ENCODE measurements at regions not wholly inside any gene's neighbourhood (a gene's known extent, or its start where the extent isn't known, plus 50 kb on each side); places are given as distances from the start of the nearest gene placed in this dataset.

GRCh38 chr2:176826356-176826755 is 386.2 kb upstream of the HNRNPA3 start:
- ATAC-seq (no peak), DNase-seq (ENCODE audit: low read depth, low spot score) (no peak)
- Histone ChIP-seq H3K4me1 (ENCODE audit: control insufficient read depth, insufficient read depth, low read length) (no peaks in the 10 kb centered on the region), H3K36me3 (ENCODE audit: control insufficient read depth, insufficient read depth, low read length) (no peaks in the 10 kb centered on the region), H3K27me3 (ENCODE audit: control insufficient read depth, insufficient read depth, low read length) (peaks cover 9% of the 10 kb centered on the region), H3K27ac (ENCODE audit: low read length) (no peak overlapping the region), H3K4me3 (ENCODE audit: low read depth in 2 of 2, low read length in 2 of 2) (no peak overlapping the region), H3K9me3 (ENCODE audit: control insufficient read depth, insufficient read depth, low read depth, low read length) (no peaks in the 10 kb centered on the region)
- intact Hi-C loops (cut with micrococcal nuclease; ENCODE audit: unreplicated experiment) (no loop called here), in situ Hi-C loops (cut with HindIII; ENCODE audit: low pct_unique_long_range_greater_than_20kb, low sequenced_read_pairs) (no loop called here)
- BruUV-seq (replicated peaks): no TSS peak
- ChIA-PET POLR2A (no interaction called here), CTCF (no interaction called here)
- TF ChIP-seq POLR2AphosphoS5 (IDR thresholded peaks at IDR 0.05; ENCODE audit: low read depth, low read length) (no peak), TCF7L2 (IDR thresholded peaks at IDR 0.05; ENCODE audit: low read depth, low read length) (no peak), SIN3A (IDR thresholded peaks at IDR 0.05; ENCODE audit: borderline replicate concordance, insufficient read depth, low read depth, low read length) (no peak), REST (IDR thresholded peaks at IDR 0.05; ENCODE audit: insufficient read depth in 1 of 2, low read depth in 2 of 2, low read length in 1 of 2) (no peak), CTCF (IDR thresholded peaks at IDR 0.05) (no peak)

- no TSS peak for BruUV-seq (replicated peaks)
- DNase-seq (ENCODE audit: low read depth, low spot score) (no peak), ATAC-seq (no peak)
- Histone ChIP-seq H3K4me1 (ENCODE audit: control insufficient read depth, insufficient read depth, low read length) (no peaks in the 10 kb centered on the region), H3K4me3 (ENCODE audit: low read depth in 2 of 2, low read length in 2 of 2) (no peak overlapping the region), H3K27me3 (ENCODE audit: control insufficient read depth, insufficient read depth, low read length) (peaks cover 9% of the 10 kb centered on the region), H3K9me3 (ENCODE audit: control insufficient read depth, insufficient read depth, low read depth, low read length) (no peaks in the 10 kb centered on the region), H3K27ac (ENCODE audit: low read length) (no peak overlapping the region), H3K36me3 (ENCODE audit: control insufficient read depth, insufficient read depth, low read length) (no peaks in the 10 kb centered on the region)
- intact Hi-C loops (cut with micrococcal nuclease; ENCODE audit: unreplicated experiment) (no loop called here), in situ Hi-C loops (cut with HindIII; ENCODE audit: low pct_unique_long_range_greater_than_20kb, low sequenced_read_pairs) (no loop called here)
- TF ChIP-seq SIN3A (IDR thresholded peaks at IDR 0.05; ENCODE audit: borderline replicate concordance, insufficient read depth, low read depth, low read length) (no peak), TCF7L2 (IDR thresholded peaks at IDR 0.05; ENCODE audit: low read depth, low read length) (no peak), REST (IDR thresholded peaks at IDR 0.05; ENCODE audit: insufficient read depth in 1 of 2, low read depth in 2 of 2, low read length in 1 of 2) (no peak)
- POLR2A ChIA-PET: no interaction called here
- CTCF ChIA-PET: no interaction called here
Measured at GRCh38 chr2:176826984-176827668, 385.5 kb upstream of the HNRNPA3 start.
